Left lung (tissue), 4 donors: ENCODE measurements at regions not wholly inside any gene's neighbourhood (a gene's known extent, or its start where the extent isn't known, plus 50 kb on each side); places are given as distances from the start of the nearest gene placed in this dataset.

ENCODE experiments used
- ATAC-seq: fragments of 200-7000 bp; cut with Tn5 transposase; one replicate; pipeline ENCODE4 v1.9.1; 2020; ENCODE audit warnings: moderate library complexity
- DNase-seq, 4 donors: peaks; one replicate each; pipeline ENCODE4 v3.0.0-alpha.2; 2013 to 2020
- H3K27ac ChIP-seq, 2 donors: fragments of 200-600 bp; sonication (generic) in 1 of 2; one replicate each; pipeline versions ENCODE4 v1.5.0 to v1.8.0; 2020 to 2021
- H3K27me3 ChIP-seq, 2 donors: fragments of 200-600 bp; sonication (generic) in 1 of 2; one replicate each; pipeline versions ENCODE4 v1.5.0 to v1.8.0; 2020 to 2021
- H3K36me3 ChIP-seq, 2 donors: fragments of 200-600 bp; sonication (generic) in 1 of 2; one replicate each; pipeline versions ENCODE4 v1.5.0 to v1.8.0; 2020 to 2021
- H3K4me1 ChIP-seq, 2 donors: fragments of 200-600 bp; one replicate each; pipeline ENCODE4 v1.8.0; 2021
- H3K4me3 ChIP-seq, 2 donors: fragments of 200-600 bp; sonication (generic) in 1 of 2; one replicate each; pipeline versions ENCODE4 v1.5.0 to v1.8.0; 2020 to 2021; ENCODE audit warnings: mild to moderate bottlenecking in 1 of 2
- H3K9me3 ChIP-seq, 2 donors: fragments of 200-600 bp; sonication (generic) in 1 of 2; one replicate each; pipeline versions ENCODE4 v1.5.0 to v1.8.0; 2020 to 2021
- CTCF ChIP-seq, 2 donors: fragments of 200-600 bp; sonication (generic) in 1 of 2; IDR thresholded peaks; one replicate each; pipeline versions ENCODE4 v1.5.0 to v1.8.0; 2021; ENCODE audit warnings: antibody characterized with exemption in 2 of 2
- intact Hi-C, 2 donors: fragments of 100-400 bp; cut with DNase I; formaldehyde crosslinking; loops; one replicate each; pipeline versions ENCODE4 v1.11.2 to v1.14.2; 2022
- donor health status: DM: no; HTN: yes; CAD: no.
- donor health status: DM: no; HTN: no; CAD: no.

GRCh38 chr1:175870217-175870616, 126.8 kb upstream of the TNR start:
- intact Hi-C loops = no loop called here
- TF ChIP-seq CTCF (IDR thresholded peaks at IDR 0.05) = no peak

GRCh38 chr1:175866776-175867175, 123.4 kb upstream of the TNR start:
- TF ChIP-seq CTCF (IDR thresholded peaks at IDR 0.05) = no peak
- intact Hi-C loops = no loop called here

More at GRCh38 chr1:175870217-175870616, 126.8 kb upstream of the TNR start:
- H3K9me3 ChIP-seq = no peaks in the 10 kb centered on the region
- H3K4me3 ChIP-seq = no peak overlapping the region
- H3K4me1 ChIP-seq = no peaks in the 10 kb centered on the region
- no peak overlapping the region for H3K27ac ChIP-seq
- no peaks in the 10 kb centered on the region for H3K27me3 ChIP-seq
- ATAC-seq (no peak), DNase-seq (no peak)
- H3K36me3 ChIP-seq = no peaks in the 10 kb centered on the region

GRCh38 chr1:175865041-175865766, 121.8 kb upstream of the TNR start:
- ATAC-seq (no peak), DNase-seq (no peak)
- no peaks in the 10 kb centered on the region for H3K36me3 ChIP-seq
- H3K4me1 ChIP-seq = no peaks in the 10 kb centered on the region
- H3K27ac ChIP-seq = no peak overlapping the region
- H3K27me3 ChIP-seq = no peaks in the 10 kb centered on the region
- no peak for TF ChIP-seq CTCF (IDR thresholded peaks at IDR 0.05)
- H3K4me3 ChIP-seq = no peak overlapping the region
- H3K9me3 ChIP-seq = no peaks in the 10 kb centered on the region
- intact Hi-C loops = no loop called here

More at GRCh38 chr1:175866776-175867175, 123.4 kb upstream of the TNR start:
- Histone ChIP-seq H3K9me3 (no peaks in the 10 kb centered on the region), H3K36me3 (no peaks in the 10 kb centered on the region), H3K27ac (no peak overlapping the region), H3K4me3 (no peak overlapping the region), H3K27me3 (no peaks in the 10 kb centered on the region), H3K4me1 (no peaks in the 10 kb centered on the region)
- DNase-seq = no peak
- ATAC-seq = no peak

GRCh38 chr1:175864625-175865024, 121.2 kb upstream of the TNR start:
- DNase-seq = no peak
- intact Hi-C loops = no loop called here
- no peak for ATAC-seq
- H3K36me3 ChIP-seq = no peaks in the 10 kb centered on the region
- no peaks in the 10 kb centered on the region for H3K27me3 ChIP-seq
- no peak overlapping the region for H3K4me3 ChIP-seq
- no peaks in the 10 kb centered on the region for H3K9me3 ChIP-seq
- no peak for TF ChIP-seq CTCF (IDR thresholded peaks at IDR 0.05)
- H3K27ac ChIP-seq = no peak overlapping the region
- no peaks in the 10 kb centered on the region for H3K4me1 ChIP-seq

GRCh38 chr1:175864183-175864582, 120.8 kb upstream of the TNR start:
- intact Hi-C loops = no loop called here
- Histone ChIP-seq H3K36me3 (no peaks in the 10 kb centered on the region), H3K27ac (no peak overlapping the region), H3K27me3 (no peaks in the 10 kb centered on the region), H3K4me3 (no peak overlapping the region), H3K4me1 (no peaks in the 10 kb centered on the region), H3K9me3 (no peaks in the 10 kb centered on the region)
- TF ChIP-seq CTCF (IDR thresholded peaks at IDR 0.05) = no peak
- ATAC-seq = no peak
- no peak for DNase-seq
